GM19467 (cell line): ENCODE measurements at regions not wholly inside any gene's neighbourhood (a gene's known extent, or its start where the extent isn't known, plus 50 kb on each side); places are given as distances from the start of the nearest gene placed in this dataset.

ENCODE experiments used
- ATAC-seq: cut with Tn5 transposase; IDR thresholded peaks from one replicate; pipeline ENCODE4 v1.9.1; 2021; ENCODE audit warnings: mild to moderate bottlenecking, moderate library complexity; ENCODE audit not compliant: unreplicated experiment

DNA sequence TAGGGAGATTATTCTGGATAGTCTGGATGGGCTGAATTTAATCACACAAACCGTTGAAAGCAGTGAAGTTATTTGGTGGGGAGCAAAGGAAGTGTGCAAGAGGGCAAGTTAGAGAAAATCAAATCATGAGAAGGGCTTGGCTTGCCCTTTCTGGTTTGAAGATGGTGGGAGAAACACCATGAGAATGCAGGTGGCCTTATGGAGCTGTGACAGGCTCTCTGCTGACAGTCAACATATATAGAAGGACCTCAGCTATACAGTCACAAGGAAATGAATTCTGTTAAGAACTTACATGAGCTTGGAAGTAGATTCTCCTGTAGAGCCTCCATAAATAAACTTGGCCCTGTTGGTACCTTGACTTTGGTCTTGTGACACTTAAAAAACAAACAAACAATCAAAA lies 72.3 kb downstream of the GMNC start:
- no peak for ATAC-seq

DNA sequence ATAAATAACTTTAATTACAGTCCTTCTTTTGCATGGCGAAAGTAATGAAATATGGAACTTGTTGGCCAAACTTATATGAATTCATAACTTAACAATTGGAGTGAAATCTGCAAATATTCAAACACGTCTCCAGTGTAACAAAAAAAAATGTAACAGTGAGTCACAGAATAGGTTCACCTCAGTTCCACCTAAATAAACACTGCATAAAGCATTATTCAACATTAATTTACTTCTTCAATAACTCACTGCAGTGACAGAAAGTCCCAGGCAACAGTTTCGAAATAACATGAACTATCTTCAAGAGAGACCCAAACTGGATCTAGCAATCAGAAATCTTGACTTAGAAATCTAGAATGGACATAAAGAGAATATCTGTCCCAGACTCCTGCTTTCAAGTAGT lies 75.6 kb downstream of the GMNC start:
- no peak for ATAC-seq

DNA sequence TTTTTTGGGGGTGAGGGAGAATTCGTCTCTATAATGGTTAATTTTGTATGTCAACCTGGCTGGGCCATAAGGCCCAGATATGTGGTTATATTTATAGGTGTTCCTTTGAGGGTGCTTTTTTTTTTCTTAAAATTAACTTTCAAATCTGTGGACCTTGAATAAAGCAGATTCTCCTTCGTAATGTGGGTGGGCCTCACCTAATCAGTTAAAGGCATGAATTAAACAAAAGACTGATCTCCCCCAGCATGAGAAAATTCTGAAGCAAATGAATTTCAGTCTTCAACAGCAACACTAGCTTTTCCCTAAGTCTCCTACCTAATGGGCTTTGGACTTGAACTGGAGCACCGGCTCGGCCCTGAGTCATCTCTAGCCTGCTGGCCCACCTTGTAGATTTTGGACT lies 77.4 kb downstream of the GMNC start:
- ATAC-seq: no peak

DNA sequence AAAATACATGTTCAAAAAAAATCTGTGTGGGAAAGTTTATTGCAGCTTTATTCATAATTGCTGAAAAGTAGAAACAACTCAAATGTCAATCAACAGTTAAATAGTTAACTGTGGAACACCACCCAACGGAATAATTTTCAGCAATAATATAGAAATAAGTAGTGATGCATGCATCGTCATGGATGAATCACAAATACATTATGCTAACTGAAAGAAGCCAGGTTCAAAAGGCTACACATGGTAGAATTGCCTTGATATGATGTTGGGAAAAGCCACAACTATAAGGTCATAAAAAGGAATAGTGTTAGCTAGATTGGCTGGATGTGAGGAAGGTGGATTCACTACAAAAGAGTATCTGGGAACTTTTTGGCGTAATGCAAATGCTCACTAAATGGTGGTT lies 82.0 kb downstream of the GMNC start:
- no peak for ATAC-seq

DNA sequence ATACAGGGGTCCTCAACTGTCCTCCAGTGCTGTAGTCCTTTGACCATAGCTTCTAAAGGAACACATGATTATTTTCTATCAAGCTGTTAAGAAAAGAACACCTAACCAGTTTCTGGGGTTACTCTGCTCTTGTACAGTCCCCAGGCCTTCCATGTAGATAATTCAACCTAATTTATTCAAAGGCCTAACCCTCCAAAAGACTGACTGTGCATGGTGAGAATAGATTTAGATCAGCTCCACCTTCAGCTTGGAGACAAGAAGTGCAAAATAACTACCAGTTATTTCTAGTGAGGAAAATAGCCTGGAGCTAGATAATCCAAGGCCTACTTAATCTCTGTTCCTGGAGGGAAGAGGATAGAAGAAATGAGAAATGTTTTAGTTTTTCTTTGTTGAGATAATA lies 87.9 kb downstream of the GMNC start:
- no peak for ATAC-seq

DNA sequence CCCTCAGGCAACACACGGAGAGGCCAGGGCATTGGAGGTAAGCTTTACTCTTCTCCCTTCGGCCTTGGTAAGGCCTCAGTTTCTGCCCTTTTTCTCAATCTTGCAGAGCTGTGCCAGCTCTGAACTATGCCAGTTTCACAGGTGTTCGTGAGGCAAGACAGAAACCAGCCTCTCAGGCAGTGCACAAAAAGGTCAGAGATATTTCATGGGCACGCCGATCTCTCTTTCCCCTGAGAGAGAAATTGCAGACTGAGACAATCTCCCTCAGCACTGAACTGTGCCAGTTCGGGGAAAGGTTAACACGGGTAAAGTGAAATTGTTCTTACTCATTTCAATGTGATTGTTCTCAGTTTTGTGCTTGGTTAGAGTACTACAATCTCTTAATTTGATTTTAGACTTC lies 88.5 kb downstream of the GMNC start:
- no peak for ATAC-seq

DNA sequence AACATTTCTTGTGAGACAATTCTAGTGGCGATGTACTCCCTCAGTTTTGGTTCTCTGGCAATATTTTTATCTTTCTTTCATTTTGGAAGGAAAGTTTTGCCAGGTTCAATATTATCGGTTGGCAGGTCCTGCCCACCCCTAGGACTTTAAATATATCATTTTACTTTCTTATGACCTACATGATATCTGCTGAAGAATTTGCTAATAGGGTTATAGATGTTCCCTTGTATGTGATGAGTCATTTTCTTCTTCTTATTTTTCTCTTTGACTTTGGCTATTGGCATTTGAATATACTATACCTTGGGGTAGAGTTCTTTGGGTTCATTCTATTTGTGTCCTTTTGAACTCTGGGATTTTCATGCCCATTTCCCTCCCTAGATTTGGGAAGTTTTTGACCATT lies 89.7 kb downstream of the GMNC start:
- ATAC-seq: no peak

DNA sequence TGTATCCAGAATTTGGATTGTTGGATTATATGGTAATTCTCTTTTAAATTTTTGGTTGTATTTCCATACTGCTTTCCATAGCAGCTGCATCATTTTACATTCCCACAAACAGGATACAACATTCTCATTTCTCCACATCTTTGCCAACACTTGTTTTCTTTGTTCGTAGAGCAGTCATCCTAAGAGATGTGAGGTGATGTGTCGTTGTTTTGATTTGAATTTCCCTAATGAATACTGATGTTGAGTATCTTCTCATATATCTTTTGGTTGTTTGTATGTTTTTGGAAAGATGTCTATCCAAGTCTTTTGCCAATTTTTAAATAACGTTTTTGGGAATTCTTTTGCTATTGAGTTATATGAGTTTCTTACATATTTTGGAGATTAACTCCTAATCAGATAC lies 93.6 kb downstream of the GMNC start:
- ATAC-seq: no peak

DNA sequence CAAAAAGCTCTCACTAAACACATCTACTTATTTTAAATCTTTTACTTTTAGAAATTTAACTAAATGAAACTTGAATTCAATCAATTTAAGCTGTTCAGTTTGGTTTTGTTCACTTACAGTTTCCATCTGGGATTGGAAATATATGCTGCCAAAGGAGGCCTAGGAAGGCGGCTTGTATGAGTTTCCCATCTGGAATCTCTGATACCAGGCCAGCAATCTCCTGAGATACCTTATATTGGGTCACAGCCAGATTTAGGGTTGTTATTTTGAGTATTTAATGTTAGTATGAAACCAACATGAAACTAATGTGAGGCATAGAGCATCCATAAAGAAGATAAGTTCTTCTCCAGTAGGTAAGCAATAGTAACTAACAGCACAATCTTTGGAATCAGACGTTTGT lies 94.6 kb downstream of the GMNC start:
- no peak for ATAC-seq

DNA sequence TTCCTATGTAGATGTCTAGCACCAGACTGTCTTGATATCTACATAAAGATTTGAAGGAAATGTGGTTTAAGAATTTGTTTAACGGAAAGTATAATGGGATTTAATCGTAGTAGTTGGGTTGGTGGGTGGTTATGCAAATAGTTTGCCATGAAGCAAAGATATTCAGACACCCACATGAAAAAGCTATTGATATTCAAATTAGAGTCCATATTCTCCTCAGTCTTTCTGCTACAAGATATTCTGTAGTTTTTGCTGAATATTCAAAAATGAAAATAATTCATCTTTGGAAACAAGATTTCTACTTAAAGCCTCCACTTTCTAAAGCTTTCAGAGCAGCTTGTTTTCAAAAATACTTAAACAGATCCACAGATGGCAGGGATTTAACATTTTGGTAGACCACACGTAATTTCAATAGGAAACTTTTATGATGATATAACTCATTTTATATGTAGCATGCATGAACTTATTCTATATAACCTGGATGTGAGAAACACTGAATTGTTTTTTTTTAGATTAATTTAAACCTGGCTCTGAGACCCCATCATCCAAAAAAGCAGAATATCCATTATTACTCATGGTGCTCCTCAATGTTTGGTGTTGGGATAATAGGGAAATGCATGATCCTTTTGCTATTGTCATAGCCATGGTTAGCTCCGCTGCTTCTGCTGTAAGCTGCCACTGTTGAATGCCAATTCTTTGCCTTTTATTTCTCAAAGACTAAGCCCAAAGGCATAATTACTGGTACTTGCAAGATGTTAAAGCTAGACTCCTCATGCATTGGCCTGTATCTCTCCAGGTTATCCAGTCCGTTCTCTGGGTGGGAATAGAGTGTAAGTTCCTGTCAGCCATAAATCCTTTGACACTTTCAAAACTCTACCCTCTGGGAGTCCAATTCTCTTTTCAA lies 98.0 kb downstream of the GMNC start:
- no peak for ATAC-seq

DNA sequence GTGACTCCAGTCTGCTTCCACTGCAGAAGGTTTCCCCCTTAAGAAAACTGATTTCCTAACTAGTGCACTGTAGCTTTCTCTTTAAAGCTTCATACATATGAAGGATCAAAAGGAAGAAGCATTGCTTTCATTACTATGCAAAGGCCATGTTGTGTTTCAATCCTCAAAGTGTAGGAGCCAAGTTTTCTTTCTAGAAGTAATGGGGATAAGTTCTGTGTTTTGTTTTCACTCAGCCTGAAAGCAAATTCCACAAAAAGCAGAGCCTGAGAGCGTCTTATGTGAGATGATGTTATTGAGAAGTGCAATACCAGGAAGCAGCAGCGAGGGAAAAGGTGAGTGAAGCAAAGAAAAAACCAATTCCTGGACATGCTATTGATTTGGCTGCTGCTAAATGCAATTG lies 99.7 kb downstream of the GMNC start:
- no peak for ATAC-seq

DNA sequence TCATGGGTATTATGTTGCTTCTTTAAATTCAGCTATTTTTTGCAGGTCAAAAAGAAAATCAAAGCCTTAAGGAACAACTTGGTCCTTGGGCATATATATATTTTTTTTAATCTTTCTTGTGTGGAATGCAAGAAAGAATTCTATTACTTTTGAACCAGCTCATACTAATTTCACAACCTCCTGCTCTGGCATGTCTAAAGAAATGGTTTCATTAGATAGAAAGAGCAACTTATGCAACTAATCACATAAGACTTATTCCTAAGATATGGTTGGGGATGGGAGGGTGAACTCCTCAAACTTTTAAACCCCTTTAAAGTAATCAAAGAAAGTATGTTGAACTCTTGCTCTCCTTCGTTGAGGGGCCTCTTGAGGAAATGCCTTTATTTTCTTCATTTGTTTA lies 114.9 kb downstream of the GMNC start:
- no peak for ATAC-seq

DNA sequence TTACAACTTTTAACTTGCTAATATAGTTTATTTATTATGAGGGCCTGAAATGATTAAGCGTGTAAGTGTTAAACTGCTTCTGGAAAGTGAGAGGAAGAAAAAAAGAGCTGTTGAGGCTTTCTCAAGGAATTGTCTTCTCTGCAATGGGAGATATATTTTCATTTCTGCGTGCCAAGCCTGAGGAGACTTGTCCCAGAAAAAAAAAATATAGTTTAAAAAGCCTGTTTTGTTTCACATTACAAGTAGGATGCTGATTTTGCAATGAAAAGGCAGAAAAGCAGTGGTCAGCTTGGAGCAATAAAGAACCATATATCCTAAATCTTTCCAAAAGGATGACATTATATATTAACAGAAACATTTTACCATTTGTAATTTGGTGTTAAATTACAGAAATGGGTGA lies 115.5 kb downstream of the GMNC start:
- no peak for ATAC-seq

DNA sequence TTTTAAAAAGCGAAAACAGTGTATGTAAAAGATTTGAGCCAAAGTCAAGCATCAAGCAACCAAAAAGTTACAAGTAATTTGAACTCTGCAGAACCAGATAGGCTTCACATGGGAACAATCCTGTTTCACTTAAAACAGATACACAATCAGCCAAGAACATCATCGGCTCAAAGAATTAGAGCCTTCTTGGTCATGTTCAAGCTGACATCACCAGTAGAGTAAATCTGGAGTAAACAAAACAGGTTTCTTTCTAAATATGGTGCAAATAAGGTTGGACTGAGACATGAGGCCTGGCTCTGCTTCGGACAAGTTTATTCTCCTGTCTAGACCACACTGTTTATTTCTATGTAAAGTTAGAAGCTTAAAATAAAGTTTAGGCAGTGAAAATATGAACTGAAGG lies 116.0 kb downstream of the GMNC start:
- ATAC-seq: no peak

DNA sequence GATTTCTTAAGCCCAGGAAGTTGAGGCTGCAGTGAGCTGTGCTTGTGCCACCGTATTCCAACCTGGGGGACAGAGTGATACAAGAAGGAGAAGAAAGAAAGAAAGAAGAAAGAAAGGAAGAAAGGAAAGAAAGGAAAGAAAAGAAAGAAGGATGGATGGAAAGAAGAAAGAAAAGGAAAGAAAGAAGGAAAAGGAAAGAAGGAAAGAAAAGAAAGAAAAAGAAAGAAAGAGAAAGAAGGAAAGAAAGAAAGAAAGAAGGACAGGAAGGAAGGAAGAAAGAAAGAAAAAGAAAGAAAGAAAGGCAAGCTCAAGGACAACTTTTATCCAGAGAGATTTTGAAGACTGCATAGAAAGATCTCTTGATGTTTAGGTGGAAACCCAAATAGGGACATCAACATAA lies 120.7 kb downstream of the GMNC start:
- ATAC-seq: no peak

DNA sequence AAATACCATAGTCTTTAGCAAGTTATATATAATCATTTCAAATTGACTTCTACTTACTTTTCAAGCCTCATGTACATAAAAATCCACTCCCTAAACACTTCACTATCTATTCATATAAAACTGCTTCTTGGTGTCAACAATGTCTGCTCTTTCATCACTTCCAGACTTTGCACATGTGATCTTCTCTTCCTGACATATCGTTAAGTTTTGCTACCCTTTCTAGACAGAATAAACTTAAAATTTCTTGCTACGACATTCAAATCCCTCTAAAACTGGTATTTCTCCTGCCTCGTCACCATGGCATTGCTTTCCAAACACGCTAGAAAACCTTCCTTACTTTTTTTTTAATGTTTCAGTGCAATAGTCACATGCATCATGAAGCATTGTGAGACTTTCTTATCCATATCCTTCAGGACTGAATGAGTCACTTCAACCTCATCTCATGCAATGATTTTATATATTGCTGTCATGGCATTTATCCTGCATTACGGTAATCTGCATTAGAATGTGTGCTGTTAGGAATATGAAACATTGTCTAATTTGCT lies 122.8 kb downstream of the GMNC start:
- no peak for ATAC-seq

DNA sequence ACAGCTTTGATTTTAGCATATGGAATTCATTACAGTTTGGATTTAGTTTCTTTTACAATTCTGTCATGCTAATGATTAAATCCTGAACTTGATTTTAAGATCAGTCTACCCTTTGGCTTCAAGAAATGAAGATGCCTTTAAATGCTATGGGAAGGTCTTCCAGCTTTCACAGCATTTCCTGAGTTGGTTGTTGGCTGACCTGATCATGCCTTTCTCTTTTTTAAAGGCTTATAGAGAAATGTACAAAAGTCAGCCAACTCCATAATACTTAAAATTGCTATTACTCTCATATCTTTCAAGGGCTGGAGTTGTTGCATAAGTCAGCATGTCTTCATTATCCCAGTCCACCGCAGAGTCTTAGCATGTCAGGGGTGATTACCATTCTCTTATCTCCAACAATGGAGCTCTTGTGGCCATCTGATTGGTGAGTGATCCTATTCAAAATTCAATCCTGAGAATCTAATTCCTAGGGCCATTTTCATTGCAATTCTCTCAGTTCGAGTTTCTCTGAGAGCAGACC lies 123.8 kb downstream of the GMNC start:
- ATAC-seq: no peak

DNA sequence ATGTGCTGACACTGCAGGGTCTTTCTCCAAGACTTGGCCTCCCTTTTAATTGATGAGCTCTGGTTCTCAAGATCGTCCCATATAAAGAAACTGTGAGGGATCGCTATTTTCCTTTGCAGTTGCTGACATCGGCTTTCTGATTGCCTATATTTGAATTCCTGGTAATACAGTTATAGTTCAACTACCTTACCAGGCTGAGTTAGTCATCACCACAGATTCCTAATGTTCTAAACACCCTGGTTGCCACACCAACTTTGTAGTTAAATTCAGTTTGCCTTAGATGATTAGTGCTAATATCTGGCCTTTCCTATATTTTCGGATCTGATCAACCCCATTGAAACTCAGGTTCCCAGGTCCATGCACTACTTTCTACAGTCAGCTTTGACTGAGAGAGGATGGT lies 125.0 kb downstream of the GMNC start:
- no peak for ATAC-seq

DNA sequence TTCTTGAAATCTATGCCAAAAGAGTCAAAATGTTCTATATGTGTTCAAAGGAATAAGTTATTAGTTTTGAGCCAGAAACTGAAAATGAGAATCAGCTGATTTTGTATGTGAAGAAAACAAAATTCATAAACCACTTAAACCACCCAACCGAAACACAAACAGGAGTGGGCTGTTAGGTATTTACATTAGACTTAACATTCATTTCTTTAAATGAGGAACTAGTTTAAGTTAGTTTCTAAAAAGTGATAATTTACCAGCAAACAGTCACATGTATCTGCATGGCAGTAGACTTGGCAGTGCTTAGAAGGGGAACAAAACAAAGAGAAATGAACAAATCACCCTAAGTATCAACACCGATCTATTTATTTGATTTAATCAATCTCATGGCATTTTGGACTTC lies 128.0 kb downstream of the GMNC start:
- ATAC-seq: no peak

DNA sequence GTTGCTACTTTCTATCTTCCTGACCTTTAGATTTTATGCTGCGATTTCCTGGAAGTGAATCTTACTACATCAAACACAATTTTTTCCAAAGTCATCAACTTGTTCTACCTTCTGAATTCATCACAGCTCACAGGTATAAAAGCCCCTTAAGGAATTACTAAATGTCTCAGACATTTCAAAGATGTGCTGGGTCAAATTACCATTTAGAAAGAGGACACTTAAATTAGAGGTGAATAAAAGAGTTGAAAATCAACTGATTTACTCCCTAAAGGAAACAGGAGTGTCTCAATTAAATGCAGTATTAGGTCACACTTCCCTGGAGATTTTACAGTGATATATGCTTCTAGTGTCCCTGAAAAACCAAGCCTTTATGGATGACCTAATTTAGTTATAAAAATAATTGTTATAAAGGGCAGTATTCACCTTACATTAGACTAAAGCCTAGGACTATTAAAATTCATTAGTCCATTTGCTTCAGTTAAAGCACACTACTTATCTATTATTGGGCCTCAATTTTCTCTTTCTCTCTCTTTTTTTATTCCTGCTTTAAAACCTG lies 128.8 kb downstream of the GMNC start:
- no peak for ATAC-seq

DNA sequence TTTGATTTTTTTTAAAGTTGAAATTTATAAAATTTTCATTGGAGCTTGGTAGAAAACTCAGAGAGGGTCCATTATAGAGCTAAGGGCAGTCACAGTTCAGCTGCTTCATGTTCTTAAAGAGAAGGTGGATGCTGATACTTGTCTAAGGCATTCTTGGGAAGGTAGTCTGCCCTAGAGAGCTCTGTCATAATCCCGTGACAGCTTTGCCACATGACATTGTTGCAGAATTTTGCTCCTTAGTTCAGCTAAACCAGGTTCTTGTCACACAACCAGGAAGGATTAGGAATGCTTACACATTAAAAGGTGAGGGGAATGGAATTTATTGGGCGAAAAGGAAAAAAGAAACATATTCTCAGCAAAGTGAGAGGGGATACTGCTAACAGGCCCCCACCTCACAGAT lies 130.9 kb downstream of the GMNC start:
- no peak for ATAC-seq

DNA sequence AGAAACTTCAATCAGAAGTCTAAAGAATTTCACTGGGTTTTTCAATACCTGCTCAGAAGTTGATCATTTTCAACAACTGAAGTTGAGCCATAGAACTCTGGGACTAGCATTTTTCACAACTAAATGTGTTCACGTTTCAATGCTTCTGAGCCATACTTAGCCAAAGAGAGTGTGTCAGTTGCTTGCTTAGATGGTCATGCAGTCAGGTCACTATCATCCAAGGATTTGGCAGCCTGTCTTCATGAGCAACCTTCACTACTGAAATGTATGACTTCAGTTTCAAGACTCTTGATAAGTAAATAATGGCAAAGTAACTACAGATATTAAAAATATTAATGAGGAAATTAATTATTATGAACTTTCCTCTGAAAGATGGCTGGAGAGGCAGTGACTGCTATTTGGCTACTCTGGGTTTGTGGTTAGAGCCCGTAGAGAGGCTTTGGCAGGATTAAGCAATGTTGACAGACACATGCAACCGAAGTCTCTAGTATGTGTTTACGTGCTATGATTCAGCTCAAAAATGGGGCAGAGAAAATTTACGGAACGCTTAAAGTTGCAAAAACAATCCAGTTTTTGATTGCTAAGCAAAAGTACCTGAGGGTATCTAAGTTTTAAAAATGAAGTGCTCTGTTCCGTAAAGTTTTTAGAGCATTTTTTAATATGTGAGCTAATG lies 133.8 kb downstream of the GMNC start:
- no peak for ATAC-seq
